H1 (cell line): ENCODE measurements at regions not wholly inside any gene's neighbourhood (a gene's known extent, or its start where the extent isn't known, plus 50 kb on each side); places are given as distances from the start of the nearest gene placed in this dataset.

Experiments
- CTCF ChIA-PET: fragments of 300-600 bp; sonication (Branson Sonifier 250); formaldehyde crosslinking; loops from one replicate; lab custom pipeline; 2021; ENCODE audit not compliant: partially characterized antibody; lab: Charles Lee
- POLR2A ChIA-PET: fragments of 300-600 bp; sonication (Branson Sonifier 250); formaldehyde crosslinking; loops from one replicate; lab custom pipeline; 2021; ENCODE audit warnings: inconsistent platforms; ENCODE audit not compliant: partially characterized antibody; lab: Charles Lee
- DNase-seq, 2 experiments: peaks; one replicate each; pipeline versions ENCODE4 v3.0.0 to v3.0.0-alpha.2; 2010 to 2022; ENCODE audit warnings: low spot score in 2 of 2, low read depth in 1 of 2, mixed read lengths in 1 of 2
- FAIRE-seq: peaks from 2 replicates; lab custom pipeline; 2011; peaks lifted over from hg19 to GRCh38; lab: Jason Lieb, UNC
- H2AFZ ChIP-seq: 2 replicates; pipeline ENCODE4 v1.8.1; 2012; ENCODE audit warnings: low read length, inconsistent platforms
- H2AK5ac ChIP-seq: 2 replicates; pipeline ENCODE4 v1.6.1; 2013; ENCODE audit warnings: low read depth, low read length
- H2BK120ac ChIP-seq: replicated peaks from 2 replicates; pipeline ENCODE3; 2013; ENCODE audit warnings: low read depth, low read length, inconsistent platforms
- H2BK12ac ChIP-seq: 2 replicates; pipeline ENCODE4 v1.6.1; 2013; ENCODE audit warnings: low read depth, low read length
- H2BK15ac ChIP-seq: 2 replicates; pipeline ENCODE4 v1.6.1; 2013; ENCODE audit warnings: low read length
- H2BK20ac ChIP-seq: 2 replicates; pipeline ENCODE4 v1.6.1; 2013; ENCODE audit warnings: low read length
- H2BK5ac ChIP-seq: 2 replicates; pipeline ENCODE4 v1.6.1; 2013; ENCODE audit warnings: low read depth, low read length
- H3K14ac ChIP-seq: 2 replicates; pipeline ENCODE4 v1.6.1; 2013; ENCODE audit warnings: inconsistent platforms; ENCODE audit not compliant: insufficient read length
- H3K18ac ChIP-seq: 2 replicates; pipeline ENCODE4 v1.6.1; 2013; ENCODE audit warnings: low read length; ENCODE audit errors: extremely low read depth
- H3K23ac ChIP-seq: 2 replicates; pipeline ENCODE4 v1.6.1; 2013; ENCODE audit warnings: inconsistent platforms; ENCODE audit not compliant: insufficient read length
- H3K23me2 ChIP-seq: 2 replicates; pipeline ENCODE4 v1.6.1; 2013; ENCODE audit warnings: low read depth, low read length
- H3K27ac ChIP-seq: 2 replicates; pipeline ENCODE4 v1.6.1; 2011; ENCODE audit warnings: low read depth, low read length, inconsistent platforms
- H3K27me3 ChIP-seq, 4 experiments: replicated peaks in 1 of 4; 1 replicate in 1 of 4; 2 replicates in 3 of 4; pipeline versions ENCODE4 v1.6.1 to v1.8.1; 2011 to 2013; ENCODE audit warnings: low read length in 3 of 4, mild to moderate bottlenecking in 3 of 4, inconsistent platforms in 2 of 4, mixed read lengths in 2 of 4, moderate library complexity in 1 of 4; ENCODE audit not compliant: control insufficient read depth in 3 of 4, insufficient read depth in 3 of 4; ENCODE audit errors: extremely low read depth in 1 of 4
- H3K36me3 ChIP-seq, 4 experiments: 2 replicates each; pipeline versions ENCODE4 v1.6.1 to v1.8.1; 2011 to 2013; ENCODE audit warnings: mild to moderate bottlenecking in 4 of 4, low read length in 3 of 4, moderate library complexity in 2 of 4, control low read depth in 1 of 4, inconsistent platforms in 1 of 4; ENCODE audit not compliant: insufficient read depth in 4 of 4, control insufficient read depth in 2 of 4
- H3K4ac ChIP-seq: replicated peaks from 2 replicates; pipeline ENCODE3; 2013; ENCODE audit warnings: low read length, low read depth, mixed read lengths, inconsistent platforms; ENCODE audit not compliant: insufficient read length
- H3K4me1 ChIP-seq, 4 experiments: replicated peaks in 1 of 4; 1 replicate in 1 of 4; 2 replicates in 3 of 4; pipeline versions ENCODE4 v1.6.1 to v1.8.1; 2011 to 2013; ENCODE audit warnings: low read length in 3 of 4, inconsistent platforms in 2 of 4, mixed read lengths in 1 of 4; ENCODE audit not compliant: insufficient read depth in 4 of 4, control insufficient read depth in 3 of 4
- H3K4me2 ChIP-seq, 2 experiments: 2 replicates each; pipeline versions ENCODE4 v1.6.1 to v1.8.1; 2011 to 2013; ENCODE audit warnings: low read depth in 2 of 2, low read length in 2 of 2, control low read depth in 1 of 2, inconsistent platforms in 1 of 2, mild to moderate bottlenecking in 1 of 2; ENCODE audit not compliant: insufficient read depth in 1 of 2
- H3K4me3 ChIP-seq, 4 experiments: fragments of 200-600, 300-600 bp in 1 of 4; sonication (generic), shearing (Covaris generic), sonication (Bioruptor Twin) in 1 of 4; 2 replicates each; pipeline versions ENCODE4 v1.5.1 to v1.8.1; 2011 to 2016; ENCODE audit warnings: low read length in 4 of 4, low read depth in 3 of 4, control low read depth in 2 of 4, inconsistent platforms in 2 of 4, mild to moderate bottlenecking in 2 of 4, mixed read lengths in 1 of 4, moderate library complexity in 1 of 4; ENCODE audit not compliant: insufficient read depth in 2 of 4; ENCODE audit errors: extremely low read depth in 1 of 4
- H3K56ac ChIP-seq: replicated peaks from 2 replicates; pipeline ENCODE3; 2013; ENCODE audit warnings: low read depth, mild to moderate bottlenecking, mixed read lengths, low read length, inconsistent platforms; ENCODE audit not compliant: insufficient read length
- H3K79me1 ChIP-seq: 2 replicates; pipeline ENCODE4 v1.6.1; 2013; ENCODE audit warnings: low read depth, low read length, control low read depth
- H3K79me2 ChIP-seq, 2 experiments: 2 replicates each; pipeline versions ENCODE4 v1.6.1 to v1.8.1; 2012 to 2013; ENCODE audit warnings: low read length in 2 of 2, mild to moderate bottlenecking in 2 of 2, inconsistent platforms in 1 of 2; ENCODE audit not compliant: insufficient read depth in 2 of 2, control insufficient read depth in 1 of 2
- H3K9ac ChIP-seq, 4 experiments: replicated peaks in 1 of 4; 1 replicate in 1 of 4; 2 replicates in 3 of 4; pipeline versions ENCODE4 v1.6.1 to v1.8.1; 2011 to 2013; ENCODE audit warnings: low read depth in 3 of 4, low read length in 3 of 4, control low read depth in 2 of 4, mild to moderate bottlenecking in 2 of 4, moderate library complexity in 2 of 4, inconsistent platforms in 1 of 4; ENCODE audit errors: extremely low read depth in 1 of 4
- H3K9me3 ChIP-seq, 2 experiments: 2 replicates each; pipeline versions ENCODE4 v1.6.1 to v1.8.1; 2012 to 2013; ENCODE audit warnings: mild to moderate bottlenecking in 2 of 2, moderate library complexity in 2 of 2, control low read depth in 1 of 2, inconsistent platforms in 1 of 2, low read depth in 1 of 2, low read length in 1 of 2, mixed read lengths in 1 of 2; ENCODE audit not compliant: insufficient read depth in 2 of 2
- H4K20me1 ChIP-seq, 2 experiments: replicated peaks in 1 of 2; 2 replicates each; pipeline versions ENCODE3 to v1.8.1; 2011 to 2013; ENCODE audit warnings: inconsistent platforms in 2 of 2, low read length in 2 of 2, mild to moderate bottlenecking in 1 of 2; ENCODE audit not compliant: insufficient read depth in 2 of 2, control insufficient read depth in 1 of 2
- H4K5ac ChIP-seq: 2 replicates; pipeline ENCODE4 v1.6.1; 2013; ENCODE audit warnings: low read length, low read depth, mixed read lengths, inconsistent platforms; ENCODE audit not compliant: insufficient read length
- H4K8ac ChIP-seq: 2 replicates; pipeline ENCODE4 v1.8.0; 2013; ENCODE audit warnings: mild to moderate bottlenecking, moderate library complexity, low read length, inconsistent platforms; ENCODE audit not compliant: insufficient read depth; ENCODE audit errors: extremely low read depth
- H4K91ac ChIP-seq: replicated peaks from 2 replicates; pipeline ENCODE3; 2013; ENCODE audit warnings: low read length, mixed read lengths, inconsistent platforms; ENCODE audit not compliant: insufficient read length
- CREB1 ChIP-seq: IDR thresholded peaks from 2 replicates; pipeline ENCODE4 v1.6.1; 2012; ENCODE audit warnings: inconsistent platforms
- E2F6 ChIP-seq: IDR thresholded peaks from 2 replicates; pipeline ENCODE4 v1.6.1; 2012; ENCODE audit warnings: inconsistent platforms
- EGR1 ChIP-seq: IDR thresholded peaks from 2 replicates; pipeline ENCODE4 v1.6.1; 2011; ENCODE audit warnings: low read depth, low read length, borderline replicate concordance
- KDM5A ChIP-seq: fragments of 200-600 bp; IDR thresholded peaks from 2 replicates; pipeline ENCODE4 v1.7.1; 2012; ENCODE audit warnings: mild to moderate bottlenecking, low read length, inconsistent platforms, mixed read lengths
- MAFK ChIP-seq: IDR thresholded peaks from 2 replicates; pipeline ENCODE4 v1.6.1; 2012; ENCODE audit warnings: low read depth, mild to moderate bottlenecking, improper control_type of control experiment, low read length
- SIN3A ChIP-seq, 2 experiments: IDR thresholded peaks in 1 of 2; conservative IDR thresholded peaks in 1 of 2; 2 replicates each; pipeline ENCODE4 v1.6.1; 2011 to 2012; ENCODE audit warnings: low read length in 2 of 2, improper control_type of control experiment in 1 of 2, low read depth in 1 of 2, mild to moderate bottlenecking in 1 of 2
- SP4 ChIP-seq: IDR thresholded peaks from 2 replicates; pipeline ENCODE4 v1.6.1; 2012; ENCODE audit warnings: low read length, inconsistent platforms
- TBP ChIP-seq: IDR thresholded peaks from 2 replicates; pipeline ENCODE4 v1.6.1; 2011; ENCODE audit warnings: low read depth, low read length, improper control_type of control experiment
- ZNF274 ChIP-seq: IDR thresholded peaks from 2 replicates; pipeline ENCODE4 v1.7.0; 2012; ENCODE audit warnings: low read length, borderline replicate concordance; ENCODE audit errors: extremely low read depth
- WGBS, 2 experiments: shearing (Covaris generic) in 1 of 2; methylation state at CpG; one replicate each; pipeline versions ENCODE4 v1.1.6 to v1.1.7; 2013 to 2015; ENCODE audit warnings: low lambda C conversion rate in 2 of 2, mixed read lengths in 2 of 2, inconsistent platforms in 1 of 2, low coverage in 1 of 2, missing lambda C conversion rate in 1 of 2; ENCODE audit not compliant: insufficient replicate concordance in 2 of 2, insufficient coverage in 1 of 2, insufficient read length in 1 of 2; ENCODE audit errors: extremely low coverage in 1 of 2, missing lambda C conversion rate in 1 of 2; 5-methylcytosine and 5-hydroxymethylcytosine counted together
- TF ChIP-seq, protein P1 (sequence below), 3 experiments: IDR thresholded peaks; 1 replicate in 2 of 3; 2 replicates in 1 of 3; pipeline versions ENCODE4 v1.5.1 to v1.6.1; 2011; ENCODE audit warnings: low read length in 3 of 3, mild to moderate bottlenecking in 3 of 3, inconsistent platforms in 2 of 3, low read depth in 1 of 3, moderate library complexity in 1 of 3; ENCODE audit not compliant: insufficient read depth in 1 of 3; ENCODE audit errors: control extremely low read depth in 1 of 3

GRCh38 chr9:2466703-2467102, 154.9 kb upstream of the VLDLR start:
- FAIRE-seq (no peak), DNase-seq (no peak)
- no peak overlapping the region for H4K8ac ChIP-seq
- H3K27ac ChIP-seq = no peak overlapping the region
- H3K4me1 ChIP-seq = peaks cover 0 to 3% (median 0%) of the 10 kb centered on the region in 4 experiments; a peak in 1 of 7 replicates
- no peak overlapping the region for H2BK120ac ChIP-seq
- no peak overlapping the region for H2BK20ac ChIP-seq
- no peak overlapping the region for H3K18ac ChIP-seq
- H3K23ac ChIP-seq = no peak overlapping the region
- H2BK12ac ChIP-seq = no peak overlapping the region
- no peak overlapping the region for H3K4me3 ChIP-seq
- no peak overlapping the region for H2AK5ac ChIP-seq
- no peak overlapping the region for H3K9ac ChIP-seq
- H3K4ac ChIP-seq = no peak overlapping the region
- H2AFZ ChIP-seq = no peak overlapping the region
- POLR2A ChIA-PET = no interaction called here
- no peaks in the 10 kb centered on the region for H3K79me2 ChIP-seq
- H2BK15ac ChIP-seq = no peak overlapping the region
- no peak overlapping the region for H3K14ac ChIP-seq
- H3K56ac ChIP-seq = no peak overlapping the region
- H3K36me3 ChIP-seq = no peaks in the 10 kb centered on the region; a peak in 1 of 8 replicates
- no peak overlapping the region for H3K4me2 ChIP-seq
- no peaks in the 10 kb centered on the region for H3K79me1 ChIP-seq
- H4K20me1 ChIP-seq = no peaks in the 10 kb centered on the region
- H4K5ac ChIP-seq = no peak overlapping the region
- no peak overlapping the region for H2BK5ac ChIP-seq
- H3K23me2 ChIP-seq = no peaks in the 10 kb centered on the region
- H3K9me3 ChIP-seq = peaks cover 5 to 6% of the 10 kb centered on the region in 2 experiments; a peak in 3 of 4 replicates
- H4K91ac ChIP-seq = no peak overlapping the region
- no peaks in the 10 kb centered on the region for H3K27me3 ChIP-seq
- 91% methylated on average over 6 of the region's 6 CpGs; no CpG with 5 or more reads in 1 of the 2 experiments for WGBS, 2 experiments
- CTCF ChIA-PET = no interaction called here
- TF ChIP-seq SIN3A (conservative IDR thresholded peaks at IDR 0.05 in 1 of 2, IDR thresholded peaks at IDR 0.05 in 1 of 2; ENCODE audit: low read depth in 1 of 2, low read length in 2 of 2) (no peak), E2F6 (no peak), MAFK (no peak), KDM5A (no peak), CREB1 (no peak), EGR1 (no peak), SP4 (no peak), TBP (no peak), ZNF274 (no peak)
- TF ChIP-seq, protein P1, sequence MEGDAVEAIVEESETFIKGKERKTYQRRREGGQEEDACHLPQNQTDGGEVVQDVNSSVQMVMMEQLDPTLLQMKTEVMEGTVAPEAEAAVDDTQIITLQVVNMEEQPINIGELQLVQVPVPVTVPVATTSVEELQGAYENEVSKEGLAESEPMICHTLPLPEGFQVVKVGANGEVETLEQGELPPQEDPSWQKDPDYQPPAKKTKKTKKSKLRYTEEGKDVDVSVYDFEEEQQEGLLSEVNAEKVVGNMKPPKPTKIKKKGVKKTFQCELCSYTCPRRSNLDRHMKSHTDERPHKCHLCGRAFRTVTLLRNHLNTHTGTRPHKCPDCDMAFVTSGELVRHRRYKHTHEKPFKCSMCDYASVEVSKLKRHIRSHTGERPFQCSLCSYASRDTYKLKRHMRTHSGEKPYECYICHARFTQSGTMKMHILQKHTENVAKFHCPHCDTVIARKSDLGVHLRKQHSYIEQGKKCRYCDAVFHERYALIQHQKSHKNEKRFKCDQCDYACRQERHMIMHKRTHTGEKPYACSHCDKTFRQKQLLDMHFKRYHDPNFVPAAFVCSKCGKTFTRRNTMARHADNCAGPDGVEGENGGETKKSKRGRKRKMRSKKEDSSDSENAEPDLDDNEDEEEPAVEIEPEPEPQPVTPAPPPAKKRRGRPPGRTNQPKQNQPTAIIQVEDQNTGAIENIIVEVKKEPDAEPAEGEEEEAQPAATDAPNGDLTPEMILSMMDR (IDR thresholded peaks at IDR 0.05; ENCODE audit: control extremely low read depth in 1 of 3, insufficient read depth in 1 of 3, low read depth in 1 of 3, low read length in 3 of 3) = no peak
